ENCODE measurements at regions not wholly inside any gene's neighbourhood (a gene's known extent, or its start where the extent isn't known, plus 50 kb on each side); places are given as distances from the start of the nearest gene placed in this dataset.

GRCh38 chr9:101912698-101913097, 174.3 kb upstream of the GRIN3A start:
- BruUV-seq (replicated peaks) = no TSS peak

DNA sequence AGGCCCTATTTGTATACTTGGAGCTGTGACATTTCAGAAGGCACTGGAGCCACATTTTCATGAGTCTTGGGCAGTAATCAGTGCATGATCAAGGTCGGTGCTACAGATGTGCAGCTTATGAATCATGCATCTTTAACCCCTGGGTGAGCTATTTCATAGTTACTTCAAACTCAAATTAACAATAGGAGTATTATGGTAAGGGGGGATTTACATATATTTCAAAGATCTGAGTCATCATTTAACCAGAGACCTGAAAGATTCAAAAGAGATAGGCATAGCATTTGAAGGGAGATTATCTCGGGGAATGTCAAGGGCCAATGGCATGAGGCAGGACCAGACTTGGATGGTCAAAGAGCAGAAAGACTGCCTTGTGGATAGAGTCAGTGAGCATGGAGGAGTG, 169.0 kb upstream of the GRIN3A start:
- intact Hi-C loops (cut with micrococcal nuclease; ENCODE audit: unreplicated experiment) = no loop called here
- in situ Hi-C loops (cut with HindIII; ENCODE audit: low pct_unique_long_range_greater_than_20kb, low sequenced_read_pairs) = no loop called here
- no peaks in the 10 kb centered on the region for H3K9me3 ChIP-seq (ENCODE audit: control insufficient read depth, insufficient read depth, low read depth, low read length)
- CTCF ChIA-PET = no interaction called here
- no peak overlapping the region for H3K4me3 ChIP-seq (ENCODE audit: low read depth in 2 of 2, low read length in 2 of 2)
- no peaks in the 10 kb centered on the region for H3K4me1 ChIP-seq (ENCODE audit: control insufficient read depth, insufficient read depth, low read length)
- H3K27me3 ChIP-seq (ENCODE audit: control insufficient read depth, insufficient read depth, low read length) = no peaks in the 10 kb centered on the region
- DNase-seq (ENCODE audit: low read depth, low spot score) = no peak
- no peaks in the 10 kb centered on the region for H3K36me3 ChIP-seq (ENCODE audit: control insufficient read depth, insufficient read depth, low read length)
- no TSS peak for BruUV-seq (replicated peaks)
- POLR2A ChIA-PET = interaction anchor here (0.5 kb wide), 1 partner anchor 1484 kb away, joined by 16 read pairs; no protein-coding TSS in a partner anchor
- ATAC-seq = no peak
- TF ChIP-seq TCF7L2 (IDR thresholded peaks at IDR 0.05; ENCODE audit: low read depth, low read length) (no peak), REST (IDR thresholded peaks at IDR 0.05; ENCODE audit: insufficient read depth in 1 of 2, low read depth in 2 of 2, low read length in 1 of 2) (no peak), SIN3A (IDR thresholded peaks at IDR 0.05; ENCODE audit: borderline replicate concordance, insufficient read depth, low read depth, low read length) (no peak), POLR2AphosphoS5 (IDR thresholded peaks at IDR 0.05; ENCODE audit: low read depth, low read length) (no peak)
- TF ChIP-seq, protein P1, sequence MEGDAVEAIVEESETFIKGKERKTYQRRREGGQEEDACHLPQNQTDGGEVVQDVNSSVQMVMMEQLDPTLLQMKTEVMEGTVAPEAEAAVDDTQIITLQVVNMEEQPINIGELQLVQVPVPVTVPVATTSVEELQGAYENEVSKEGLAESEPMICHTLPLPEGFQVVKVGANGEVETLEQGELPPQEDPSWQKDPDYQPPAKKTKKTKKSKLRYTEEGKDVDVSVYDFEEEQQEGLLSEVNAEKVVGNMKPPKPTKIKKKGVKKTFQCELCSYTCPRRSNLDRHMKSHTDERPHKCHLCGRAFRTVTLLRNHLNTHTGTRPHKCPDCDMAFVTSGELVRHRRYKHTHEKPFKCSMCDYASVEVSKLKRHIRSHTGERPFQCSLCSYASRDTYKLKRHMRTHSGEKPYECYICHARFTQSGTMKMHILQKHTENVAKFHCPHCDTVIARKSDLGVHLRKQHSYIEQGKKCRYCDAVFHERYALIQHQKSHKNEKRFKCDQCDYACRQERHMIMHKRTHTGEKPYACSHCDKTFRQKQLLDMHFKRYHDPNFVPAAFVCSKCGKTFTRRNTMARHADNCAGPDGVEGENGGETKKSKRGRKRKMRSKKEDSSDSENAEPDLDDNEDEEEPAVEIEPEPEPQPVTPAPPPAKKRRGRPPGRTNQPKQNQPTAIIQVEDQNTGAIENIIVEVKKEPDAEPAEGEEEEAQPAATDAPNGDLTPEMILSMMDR (IDR thresholded peaks at IDR 0.05) = no peak
- no peak overlapping the region for H3K27ac ChIP-seq (ENCODE audit: low read length)

More at GRCh38 chr9:101912698-101913097, 174.3 kb upstream of the GRIN3A start:
- Histone ChIP-seq H3K27ac (ENCODE audit: low read length) (no peak overlapping the region), H3K36me3 (ENCODE audit: control insufficient read depth, insufficient read depth, low read length) (no peaks in the 10 kb centered on the region), H3K4me3 (ENCODE audit: low read depth in 2 of 2, low read length in 2 of 2) (no peak overlapping the region), H3K4me1 (ENCODE audit: control insufficient read depth, insufficient read depth, low read length) (no peaks in the 10 kb centered on the region), H3K9me3 (ENCODE audit: control insufficient read depth, insufficient read depth, low read depth, low read length) (no peaks in the 10 kb centered on the region), H3K27me3 (ENCODE audit: control insufficient read depth, insufficient read depth, low read length) (no peaks in the 10 kb centered on the region)
- POLR2A ChIA-PET = no interaction called here
- TF ChIP-seq, protein P1 (IDR thresholded peaks at IDR 0.05) = no peak
- TF ChIP-seq SIN3A (IDR thresholded peaks at IDR 0.05; ENCODE audit: borderline replicate concordance, insufficient read depth, low read depth, low read length) = no peak
- no peak for TF ChIP-seq REST (IDR thresholded peaks at IDR 0.05; ENCODE audit: insufficient read depth in 1 of 2, low read depth in 2 of 2, low read length in 1 of 2)
- ATAC-seq (no peak), DNase-seq (ENCODE audit: low read depth, low spot score) (no peak)
- CTCF ChIA-PET = no interaction called here
- in situ Hi-C loops (cut with HindIII; ENCODE audit: low pct_unique_long_range_greater_than_20kb, low sequenced_read_pairs) = no loop called here
- intact Hi-C loops (cut with micrococcal nuclease; ENCODE audit: unreplicated experiment) = no loop called here
